ENCODE measurements at regions not wholly inside any gene's neighbourhood (a gene's known extent, or its start where the extent isn't known, plus 50 kb on each side); places are given as distances from the start of the nearest gene placed in this dataset.
"Not testable (repeated sequence)": the region's sequence is repeated elsewhere in the genome, so short reads cannot be mapped to it uniquely, and the experiment has no call there.

GRCh38 chr13:58500938-58501337 lies 869.4 kb downstream of the PCDH17 start:
- no peak overlapping the region for H3K4me3 ChIP-seq (ENCODE audit: low read depth, low read length)
- CTCF ChIA-PET: interaction anchor here (0.7 kb wide), 1 partner anchor 873 kb away, joined by 4 read pairs; no protein-coding TSS in a partner anchor
- TF ChIP-seq ZNF521 (tag by site-specific recombination; IDR thresholded peaks at IDR 0.05): no peak
- TF ChIP-seq ZNF514 (tag by site-specific recombination; IDR thresholded peaks at IDR 0.05): no peak
- POLR2A ChIA-PET: no interaction called here
- no peak overlapping the region for H3K27ac ChIP-seq (ENCODE audit: extremely low read depth, low read depth, low read length)
- H3K36me3 ChIP-seq (ENCODE audit: control insufficient read depth in 2 of 2, insufficient read depth in 1 of 2, low read length in 2 of 2): no peaks in the 10 kb centered on the region
- H3K9me3 ChIP-seq (ENCODE audit: control insufficient read depth, insufficient read depth, low read depth, low read length): no peaks in the 10 kb centered on the region
- H3K4me1 ChIP-seq (ENCODE audit: control insufficient read depth, insufficient read depth, low read length): no peaks in the 10 kb centered on the region

GRCh38 chr13:58504202-58504700 lies 872.7 kb downstream of the PCDH17 start:
- H3K27ac ChIP-seq (ENCODE audit: extremely low read depth, low read depth, low read length); POLR2A ChIA-PET; H3K9me3 ChIP-seq (ENCODE audit: control insufficient read depth, insufficient read depth, low read depth, low read length); H3K36me3 ChIP-seq (ENCODE audit: control insufficient read depth in 2 of 2, insufficient read depth in 1 of 2, low read length in 2 of 2); H3K4me3 ChIP-seq (ENCODE audit: low read depth, low read length); H3K4me1 ChIP-seq (ENCODE audit: control insufficient read depth, insufficient read depth, low read length); CTCF ChIA-PET: not testable (repeated sequence)

DNA sequence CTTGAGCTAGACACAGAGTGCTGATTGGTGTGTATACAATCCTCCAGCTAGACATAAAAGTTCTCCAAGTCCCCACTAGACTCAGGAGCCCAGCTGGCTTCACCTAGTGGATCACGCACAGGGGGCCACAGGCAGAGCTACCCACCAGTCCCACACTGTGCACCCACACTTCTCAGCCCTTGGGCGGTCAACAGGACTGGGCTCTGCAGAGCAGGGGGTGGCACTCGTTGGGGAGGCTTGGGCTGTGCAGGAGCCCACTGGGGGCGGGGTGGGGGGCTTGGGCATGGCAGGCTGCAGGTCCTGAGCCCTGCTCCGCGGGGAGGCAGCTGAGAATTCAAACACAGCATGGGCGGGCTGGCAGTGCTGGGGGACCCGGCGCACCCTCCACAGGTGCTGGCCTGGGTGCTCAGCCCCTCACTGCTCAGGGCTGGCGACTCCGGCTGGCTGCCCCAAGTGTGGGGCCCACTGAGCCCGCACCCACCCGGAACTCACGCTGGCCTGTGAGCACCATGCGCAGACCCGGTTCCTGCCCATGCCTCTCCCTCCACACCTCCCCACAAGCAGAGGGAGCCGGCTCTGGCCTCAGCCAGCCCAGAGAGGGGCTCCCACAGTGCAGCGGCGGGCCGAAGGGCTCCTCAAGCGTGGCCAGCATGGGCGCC lies 873.8 kb downstream of the PCDH17 start:
- H3K4me1 ChIP-seq (ENCODE audit: control insufficient read depth, insufficient read depth, low read length); H3K36me3 ChIP-seq (ENCODE audit: control insufficient read depth in 2 of 2, insufficient read depth in 1 of 2, low read length in 2 of 2); CTCF ChIA-PET; H3K4me3 ChIP-seq (ENCODE audit: low read depth, low read length); H3K9me3 ChIP-seq (ENCODE audit: control insufficient read depth, insufficient read depth, low read depth, low read length); H3K27ac ChIP-seq (ENCODE audit: extremely low read depth, low read depth, low read length); POLR2A ChIA-PET: not testable (repeated sequence)

- H3K36me3 ChIP-seq (ENCODE audit: control insufficient read depth in 2 of 2, insufficient read depth in 1 of 2, low read length in 2 of 2): no peaks in the 10 kb centered on the region
- POLR2A ChIA-PET: no interaction called here
- no peak for TF ChIP-seq ZNF324 (tag by site-specific recombination; IDR thresholded peaks at IDR 0.05)
- TF ChIP-seq ZNF26 (tag by site-specific recombination; IDR thresholded peaks at IDR 0.05): no peak
- TF ChIP-seq ZNF221 (tag by site-specific recombination; IDR thresholded peaks at IDR 0.05; ENCODE audit: borderline replicate concordance): no peak
- TF ChIP-seq, protein P1, sequence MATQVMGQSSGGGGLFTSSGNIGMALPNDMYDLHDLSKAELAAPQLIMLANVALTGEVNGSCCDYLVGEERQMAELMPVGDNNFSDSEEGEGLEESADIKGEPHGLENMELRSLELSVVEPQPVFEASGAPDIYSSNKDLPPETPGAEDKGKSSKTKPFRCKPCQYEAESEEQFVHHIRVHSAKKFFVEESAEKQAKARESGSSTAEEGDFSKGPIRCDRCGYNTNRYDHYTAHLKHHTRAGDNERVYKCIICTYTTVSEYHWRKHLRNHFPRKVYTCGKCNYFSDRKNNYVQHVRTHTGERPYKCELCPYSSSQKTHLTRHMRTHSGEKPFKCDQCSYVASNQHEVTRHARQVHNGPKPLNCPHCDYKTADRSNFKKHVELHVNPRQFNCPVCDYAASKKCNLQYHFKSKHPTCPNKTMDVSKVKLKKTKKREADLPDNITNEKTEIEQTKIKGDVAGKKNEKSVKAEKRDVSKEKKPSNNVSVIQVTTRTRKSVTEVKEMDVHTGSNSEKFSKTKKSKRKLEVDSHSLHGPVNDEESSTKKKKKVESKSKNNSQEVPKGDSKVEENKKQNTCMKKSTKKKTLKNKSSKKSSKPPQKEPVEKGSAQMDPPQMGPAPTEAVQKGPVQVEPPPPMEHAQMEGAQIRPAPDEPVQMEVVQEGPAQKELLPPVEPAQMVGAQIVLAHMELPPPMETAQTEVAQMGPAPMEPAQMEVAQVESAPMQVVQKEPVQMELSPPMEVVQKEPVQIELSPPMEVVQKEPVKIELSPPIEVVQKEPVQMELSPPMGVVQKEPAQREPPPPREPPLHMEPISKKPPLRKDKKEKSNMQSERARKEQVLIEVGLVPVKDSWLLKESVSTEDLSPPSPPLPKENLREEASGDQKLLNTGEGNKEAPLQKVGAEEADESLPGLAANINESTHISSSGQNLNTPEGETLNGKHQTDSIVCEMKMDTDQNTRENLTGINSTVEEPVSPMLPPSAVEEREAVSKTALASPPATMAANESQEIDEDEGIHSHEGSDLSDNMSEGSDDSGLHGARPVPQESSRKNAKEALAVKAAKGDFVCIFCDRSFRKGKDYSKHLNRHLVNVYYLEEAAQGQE (tag by site-specific recombination; IDR thresholded peaks at IDR 0.05): no peak
- no peak for TF ChIP-seq ZNF558 (tag by site-specific recombination; IDR thresholded peaks at IDR 0.05)
- TF ChIP-seq, protein P2, sequence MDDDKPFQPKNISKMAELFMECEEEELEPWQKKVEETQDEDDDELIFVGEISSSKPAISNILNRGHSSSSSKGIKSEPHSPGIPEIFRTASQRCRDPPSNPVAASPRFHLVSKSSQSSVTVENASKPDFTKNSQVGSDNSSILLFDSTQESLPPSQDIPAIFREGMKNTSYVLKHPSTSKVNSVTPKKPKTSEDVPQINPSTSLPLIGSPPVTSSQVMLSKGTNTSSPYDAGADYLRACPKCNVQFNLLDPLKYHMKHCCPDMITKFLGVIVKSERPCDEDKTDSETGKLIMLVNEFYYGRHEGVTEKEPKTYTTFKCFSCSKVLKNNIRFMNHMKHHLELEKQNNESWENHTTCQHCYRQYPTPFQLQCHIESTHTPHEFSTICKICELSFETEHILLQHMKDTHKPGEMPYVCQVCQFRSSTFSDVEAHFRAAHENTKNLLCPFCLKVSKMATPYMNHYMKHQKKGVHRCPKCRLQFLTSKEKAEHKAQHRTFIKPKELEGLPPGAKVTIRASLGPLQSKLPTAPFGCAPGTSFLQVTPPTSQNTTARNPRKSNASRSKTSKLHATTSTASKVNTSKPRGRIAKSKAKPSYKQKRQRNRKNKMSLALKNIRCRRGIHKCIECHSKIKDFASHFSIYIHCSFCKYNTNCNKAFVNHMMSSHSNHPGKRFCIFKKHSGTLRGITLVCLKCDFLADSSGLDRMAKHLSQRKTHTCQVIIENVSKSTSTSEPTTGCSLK (tag by site-specific recombination; IDR thresholded peaks at IDR 0.05): no peak
- no peak for TF ChIP-seq ZNF366 (tag by site-specific recombination; conservative IDR thresholded peaks at IDR 0.05)
- TF ChIP-seq FEZF1 (tag by site-specific recombination; IDR thresholded peaks at IDR 0.05): no peak
- TF ChIP-seq, protein P3, sequence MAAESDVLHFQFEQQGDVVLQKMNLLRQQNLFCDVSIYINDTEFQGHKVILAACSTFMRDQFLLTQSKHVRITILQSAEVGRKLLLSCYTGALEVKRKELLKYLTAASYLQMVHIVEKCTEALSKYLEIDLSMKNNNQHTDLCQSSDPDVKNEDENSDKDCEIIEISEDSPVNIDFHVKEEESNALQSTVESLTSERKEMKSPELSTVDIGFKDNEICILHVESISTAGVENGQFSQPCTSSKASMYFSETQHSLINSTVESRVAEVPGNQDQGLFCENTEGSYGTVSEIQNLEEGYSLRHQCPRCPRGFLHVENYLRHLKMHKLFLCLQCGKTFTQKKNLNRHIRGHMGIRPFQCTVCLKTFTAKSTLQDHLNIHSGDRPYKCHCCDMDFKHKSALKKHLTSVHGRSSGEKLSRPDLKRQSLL (tag by site-specific recombination; IDR thresholded peaks at IDR 0.05): no peak
Observed at GRCh38 chr13:58528351-58528750, 896.8 kb downstream of the PCDH17 start.

More at GRCh38 chr13:58528351-58528750, 896.8 kb downstream of the PCDH17 start:
- CTCF ChIA-PET: interaction anchor here (0.6 kb wide), 1 partner anchor 249 kb away, joined by 3 read pairs; no protein-coding TSS in a partner anchor
- Histone ChIP-seq H3K4me3 (ENCODE audit: low read depth, low read length) (no peak overlapping the region), H3K9me3 (ENCODE audit: control insufficient read depth, insufficient read depth, low read depth, low read length) (no peaks in the 10 kb centered on the region), H3K4me1 (ENCODE audit: control insufficient read depth, insufficient read depth, low read length) (no peaks in the 10 kb centered on the region), H3K27ac (ENCODE audit: extremely low read depth, low read depth, low read length) (no peak overlapping the region)

Data from HEK293 (cell line).